ENCODE measurements at regions not wholly inside any gene's neighbourhood (a gene's known extent, or its start where the extent isn't known, plus 50 kb on each side); places are given as distances from the start of the nearest gene placed in this dataset.

- no peak for DNase-seq (ENCODE audit: low read depth in 2 of 2)
Observed at GRCh38 chr4:96316776-96317175, 476.9 kb downstream of the PDHA2 start.

- DNase-seq (ENCODE audit: low read depth in 2 of 2), result no peak
Observed at GRCh38 chr4:96317891-96318290, 478.0 kb downstream of the PDHA2 start.

- DNase-seq (ENCODE audit: low read depth in 2 of 2), result no peak
Observed at GRCh38 chr4:96326846-96327245, 487.0 kb downstream of the PDHA2 start.

GRCh38 chr4:96342196-96342595 is 502.3 kb downstream of the PDHA2 start:
- no peak for DNase-seq (ENCODE audit: low read depth in 2 of 2)

GRCh38 chr4:96342790-96343455 is 503.0 kb downstream of the PDHA2 start:
- no peak for DNase-seq (ENCODE audit: low read depth in 2 of 2)

- no peak for DNase-seq (ENCODE audit: low read depth in 2 of 2)
Observed at GRCh38 chr4:96343836-96344235, 503.9 kb downstream of the PDHA2 start.

GRCh38 chr4:96347582-96347981 is 507.7 kb downstream of the PDHA2 start:
- DNase-seq (ENCODE audit: low read depth in 2 of 2), result peak in 1 of 2 donors; percentile 5

GRCh38 chr4:96352051-96352517 is 512.2 kb downstream of the PDHA2 start:
- no peak for DNase-seq (ENCODE audit: low read depth in 2 of 2)

GRCh38 chr4:96354036-96354712 is 514.3 kb downstream of the PDHA2 start:
- no peak for DNase-seq (ENCODE audit: low read depth in 2 of 2)

- no peak for DNase-seq (ENCODE audit: low read depth in 2 of 2)
Observed at GRCh38 chr4:96355414-96355813, 515.5 kb downstream of the PDHA2 start.

- no peak for DNase-seq (ENCODE audit: low read depth in 2 of 2)
Observed at GRCh38 chr4:96356591-96357370, 516.9 kb downstream of the PDHA2 start.

GRCh38 chr4:96366632-96367031 is 526.7 kb downstream of the PDHA2 start:
- no peak for DNase-seq (ENCODE audit: low read depth in 2 of 2)

- DNase-seq (ENCODE audit: low read depth in 2 of 2), result no peak
Observed at GRCh38 chr4:96375367-96375766, 535.5 kb downstream of the PDHA2 start.

GRCh38 chr4:96379524-96379923 is 539.6 kb downstream of the PDHA2 start:
- no peak for DNase-seq (ENCODE audit: low read depth in 2 of 2)

- no peak for DNase-seq (ENCODE audit: low read depth in 2 of 2)
Observed at GRCh38 chr4:96380106-96380505, 540.2 kb downstream of the PDHA2 start.

GRCh38 chr4:96383349-96383748 is 543.5 kb downstream of the PDHA2 start:
- DNase-seq (ENCODE audit: low read depth in 2 of 2), result no peak

- no peak for DNase-seq (ENCODE audit: low read depth in 2 of 2)
Observed at GRCh38 chr4:96389770-96390169, 549.9 kb downstream of the PDHA2 start.

GRCh38 chr4:96390404-96390803 is 550.5 kb downstream of the PDHA2 start:
- no peak for DNase-seq (ENCODE audit: low read depth in 2 of 2)

- no peak for DNase-seq (ENCODE audit: low read depth in 2 of 2)
Observed at GRCh38 chr4:96395747-96396146, 555.9 kb downstream of the PDHA2 start.

GRCh38 chr4:96406742-96407141 is 566.8 kb downstream of the PDHA2 start:
- no peak for DNase-seq (ENCODE audit: low read depth in 2 of 2)

GRCh38 chr4:96407225-96407624 is 567.3 kb downstream of the PDHA2 start:
- DNase-seq (ENCODE audit: low read depth in 2 of 2), result no peak

- no peak for DNase-seq (ENCODE audit: low read depth in 2 of 2)
Observed at GRCh38 chr4:96407738-96408463, 568.0 kb downstream of the PDHA2 start.

Data from dermis microvascular lymphatic vessel endothelial cell (primary cell).